Gastroesophageal sphincter (tissue), 3 donors: ENCODE measurements at regions not wholly inside any gene's neighbourhood (a gene's known extent, or its start where the extent isn't known, plus 50 kb on each side); places are given as distances from the start of the nearest gene placed in this dataset.

Source experiments
- CTCF ChIP-seq, 4 experiments: fragments of 200-600 bp in 2 of 4; fragments of 450-650 bp in 2 of 4; sonication (generic) in 1 of 4; IDR thresholded peaks; one replicate each; pipeline ENCODE4 v1.5.1; 2017 to 2019; ENCODE audit warnings: antibody characterized with exemption in 4 of 4, mild to moderate bottlenecking in 2 of 4, moderate library complexity in 2 of 4
- EP300 ChIP-seq: sonication (generic); formaldehyde crosslinking; IDR thresholded peaks from one replicate; pipeline ENCODE4 v1.6.1; 2017; ENCODE audit warnings: antibody characterized with exemption, mild to moderate bottlenecking
- POLR2A ChIP-seq, 2 donors: fragments of 450-650 bp; IDR thresholded peaks; one replicate each; pipeline ENCODE4 v1.6.1; 2017; ENCODE audit warnings: antibody characterized with exemption in 2 of 2, mild to moderate bottlenecking in 2 of 2, moderate library complexity in 1 of 2
- POLR2AphosphoS5 ChIP-seq: sonication (generic); formaldehyde crosslinking; IDR thresholded peaks from one replicate; pipeline ENCODE4 v1.6.1; 2017; ENCODE audit warnings: antibody characterized with exemption

GRCh38 chr2:157032017-157032416 lies 225.5 kb upstream of the GALNT5 start:
- TF ChIP-seq POLR2AphosphoS5 = peak; percentile 84
- no peak for TF ChIP-seq POLR2A (IDR thresholded peaks at IDR 0.05)
- TF ChIP-seq CTCF (IDR thresholded peaks at IDR 0.05) = no peak
- peak; percentile 35 for TF ChIP-seq EP300
